ENCODE measurements at regions not wholly inside any gene's neighbourhood (a gene's known extent, or its start where the extent isn't known, plus 50 kb on each side); places are given as distances from the start of the nearest gene placed in this dataset.

DNA sequence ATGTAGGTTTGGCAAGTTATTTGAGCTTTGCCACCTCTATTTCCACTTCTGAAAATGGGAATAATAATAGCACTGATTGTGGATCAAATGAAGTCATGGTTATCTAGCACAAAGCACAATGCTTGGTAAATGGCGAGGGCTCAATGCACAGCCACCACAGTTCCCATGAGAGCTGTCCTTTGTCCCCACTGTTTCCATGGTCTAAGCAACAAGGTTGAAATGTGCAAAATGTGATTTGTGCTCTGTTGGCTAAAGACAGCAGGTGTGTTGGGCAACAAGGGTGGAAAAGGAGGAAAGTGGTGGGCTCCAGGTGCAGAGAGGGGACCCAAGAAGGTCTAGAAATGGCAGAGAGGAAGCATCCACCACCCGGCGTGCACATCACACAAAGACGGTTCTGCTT is 200.5 kb downstream of the TRIM29 start:
- intact Hi-C loops (cut with DNase I) = no loop called here
- H3K36me3 ChIP-seq = no peaks in the 10 kb centered on the region
- H3K27ac ChIP-seq (replicated peaks in 1 of 4) = no peak overlapping the region
- peaks cover 0 to 59% (median 0%) of the 10 kb centered on the region in 4 donors for H3K27me3 ChIP-seq
- WGBS = 75% methylated on average over 4 of the region's 4 CpGs
- TF ChIP-seq POLR2A (IDR thresholded peaks at IDR 0.05; ENCODE audit: low read depth) = no peak
- TF ChIP-seq, protein P1, sequence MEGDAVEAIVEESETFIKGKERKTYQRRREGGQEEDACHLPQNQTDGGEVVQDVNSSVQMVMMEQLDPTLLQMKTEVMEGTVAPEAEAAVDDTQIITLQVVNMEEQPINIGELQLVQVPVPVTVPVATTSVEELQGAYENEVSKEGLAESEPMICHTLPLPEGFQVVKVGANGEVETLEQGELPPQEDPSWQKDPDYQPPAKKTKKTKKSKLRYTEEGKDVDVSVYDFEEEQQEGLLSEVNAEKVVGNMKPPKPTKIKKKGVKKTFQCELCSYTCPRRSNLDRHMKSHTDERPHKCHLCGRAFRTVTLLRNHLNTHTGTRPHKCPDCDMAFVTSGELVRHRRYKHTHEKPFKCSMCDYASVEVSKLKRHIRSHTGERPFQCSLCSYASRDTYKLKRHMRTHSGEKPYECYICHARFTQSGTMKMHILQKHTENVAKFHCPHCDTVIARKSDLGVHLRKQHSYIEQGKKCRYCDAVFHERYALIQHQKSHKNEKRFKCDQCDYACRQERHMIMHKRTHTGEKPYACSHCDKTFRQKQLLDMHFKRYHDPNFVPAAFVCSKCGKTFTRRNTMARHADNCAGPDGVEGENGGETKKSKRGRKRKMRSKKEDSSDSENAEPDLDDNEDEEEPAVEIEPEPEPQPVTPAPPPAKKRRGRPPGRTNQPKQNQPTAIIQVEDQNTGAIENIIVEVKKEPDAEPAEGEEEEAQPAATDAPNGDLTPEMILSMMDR (IDR thresholded peaks at IDR 0.05) = no peak
- TF ChIP-seq EP300 (IDR thresholded peaks at IDR 0.05) = no peak
- TF ChIP-seq POLR2AphosphoS5 (IDR thresholded peaks at IDR 0.05) = no peak
- no peaks in the 10 kb centered on the region for H3K9me3 ChIP-seq
- no peak overlapping the region for H3K4me3 ChIP-seq
- peaks cover 0 to 4% (median 0%) of the 10 kb centered on the region in 4 donors for H3K4me1 ChIP-seq
- no peak for DNase-seq (ENCODE audit: extremely low spot score)

DNA sequence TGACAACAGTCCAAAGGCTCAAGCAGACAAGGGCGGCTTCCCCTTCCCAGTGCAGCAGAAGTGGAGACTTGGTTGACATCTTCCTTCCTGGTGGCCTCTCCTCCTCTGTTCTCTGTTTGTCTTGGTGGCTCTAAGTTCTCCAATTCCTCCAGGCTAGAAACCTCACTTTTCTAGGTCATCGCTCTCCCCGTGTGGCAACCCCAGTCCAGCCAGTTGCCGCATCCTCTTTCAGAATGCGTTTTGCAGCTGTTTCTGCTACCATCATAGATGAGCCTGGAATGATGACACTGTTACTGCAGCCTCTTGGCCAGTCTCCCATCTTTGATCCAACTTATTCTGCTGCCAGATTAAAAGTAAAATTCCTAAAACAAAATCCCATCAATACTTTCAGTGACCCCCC is 201.5 kb downstream of the TRIM29 start:
- intact Hi-C loops (cut with DNase I) = no loop called here
- no peaks in the 10 kb centered on the region for H3K9me3 ChIP-seq
- no peak overlapping the region for H3K4me3 ChIP-seq
- TF ChIP-seq POLR2AphosphoS5 (IDR thresholded peaks at IDR 0.05) = no peak
- no peak overlapping the region for H3K27ac ChIP-seq (replicated peaks in 1 of 4)
- 65% methylated on average over 5 of the region's 5 CpGs for WGBS
- no peak for DNase-seq (ENCODE audit: extremely low spot score)
- peaks cover 0 to 4% (median 0%) of the 10 kb centered on the region in 4 donors for H3K4me1 ChIP-seq
- no peaks in the 10 kb centered on the region for H3K36me3 ChIP-seq
- H3K27me3 ChIP-seq = peaks cover 0 to 58% (median 0%) of the 10 kb centered on the region in 4 donors

DNA sequence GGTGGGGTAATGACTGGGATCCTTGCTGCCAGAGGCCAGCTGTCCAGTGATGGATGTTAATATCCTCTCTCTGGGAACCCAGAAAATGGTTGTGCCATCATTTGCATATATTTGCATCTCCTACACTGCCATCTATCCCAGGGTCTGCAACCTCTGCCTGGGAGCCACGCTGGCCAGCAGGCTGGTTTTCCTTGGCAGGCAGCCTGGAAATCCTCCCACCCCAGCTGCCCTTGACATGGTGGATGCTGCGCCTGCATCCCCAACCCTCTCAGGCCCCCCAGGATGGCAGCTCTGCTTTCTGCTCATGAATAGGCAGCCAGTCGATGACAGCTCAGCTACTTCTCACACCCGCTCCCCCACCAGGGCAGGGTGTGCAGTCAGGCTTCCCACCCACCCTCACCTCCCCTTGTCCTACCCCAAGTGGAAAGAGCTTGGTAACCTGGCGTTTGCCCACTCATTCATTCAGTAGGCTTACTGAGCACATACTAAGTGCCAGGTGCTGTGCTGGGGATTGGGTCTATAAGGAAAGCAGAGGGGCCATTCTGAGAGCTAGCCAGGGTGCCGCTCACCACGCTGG is 202.5 kb downstream of the TRIM29 start:
- TF ChIP-seq EP300 (IDR thresholded peaks at IDR 0.05) (no peak), POLR2A (IDR thresholded peaks at IDR 0.05; ENCODE audit: low read depth) (no peak), POLR2AphosphoS5 (IDR thresholded peaks at IDR 0.05) (no peak)
- TF ChIP-seq, protein P1 (IDR thresholded peaks at IDR 0.05) = no peak
- WGBS = 77% methylated on average over 5 of the region's 7 CpGs
- no peak for DNase-seq (ENCODE audit: extremely low spot score)
- Histone ChIP-seq H3K4me1 (peaks cover 0 to under 1% (median 0%) of the 10 kb centered on the region in 4 donors), H3K9me3 (no peaks in the 10 kb centered on the region), H3K4me3 (no peak overlapping the region), H3K27ac (replicated peaks in 1 of 4) (no peak overlapping the region), H3K27me3 (peaks cover 0 to 68% (median 0%) of the 10 kb centered on the region in 4 donors), H3K36me3 (no peaks in the 10 kb centered on the region)
- intact Hi-C loops (cut with DNase I) = no loop called here

DNA sequence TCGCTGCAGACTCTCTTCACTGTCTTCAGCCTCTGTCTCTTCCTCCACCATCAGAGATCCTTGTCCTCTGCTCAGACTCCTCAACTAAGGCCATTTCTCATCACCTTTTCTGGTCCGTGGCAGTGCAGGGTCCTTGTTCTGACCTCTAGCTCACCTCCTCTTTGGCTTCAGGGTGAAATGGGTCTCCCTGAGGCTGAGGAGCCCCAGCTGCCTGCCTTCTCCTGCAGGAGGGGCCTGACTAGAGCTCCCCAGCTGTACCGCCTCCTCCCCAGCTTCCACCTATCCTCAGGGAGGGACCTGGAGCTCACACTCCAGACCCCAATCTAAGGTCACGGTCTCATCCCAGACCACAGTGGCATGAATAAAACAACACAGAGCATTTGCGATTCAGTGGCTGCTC is 203.0 kb downstream of the TRIM29 start:
- H3K36me3 ChIP-seq = no peaks in the 10 kb centered on the region
- 70% methylated on average over 5 of the region's 5 CpGs for WGBS

DNA sequence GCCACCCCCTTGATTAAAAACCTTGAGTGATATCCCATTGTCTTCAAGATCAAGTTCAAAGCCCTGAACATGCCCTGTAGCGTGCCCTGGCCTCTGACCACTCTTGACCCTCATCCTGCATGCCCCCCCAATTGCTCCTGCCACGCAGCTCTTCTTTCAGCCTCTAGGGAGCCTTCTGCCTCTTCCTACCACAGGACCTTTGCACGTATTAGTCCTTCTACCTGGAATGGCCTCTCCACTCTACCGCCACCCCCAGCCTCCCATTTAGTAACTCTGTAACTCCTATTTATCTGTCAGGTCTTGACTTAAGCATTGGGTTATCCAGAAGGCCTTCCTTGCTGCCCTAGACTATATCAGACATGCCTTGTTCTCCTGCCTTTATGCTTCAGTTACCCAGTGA is 203.6 kb downstream of the TRIM29 start:
- 88% methylated on average over 4 of the region's 4 CpGs for WGBS
- intact Hi-C loops (cut with DNase I) = no loop called here
- Histone ChIP-seq H3K4me3 (no peak overlapping the region), H3K27ac (replicated peaks in 1 of 4) (no peak overlapping the region), H3K27me3 (peaks cover 0 to 65% (median 0%) of the 10 kb centered on the region in 4 donors), H3K4me1 (no peaks in the 10 kb centered on the region), H3K36me3 (no peaks in the 10 kb centered on the region), H3K9me3 (no peaks in the 10 kb centered on the region)
- no peak for DNase-seq (ENCODE audit: extremely low spot score)
- TF ChIP-seq POLR2A (IDR thresholded peaks at IDR 0.05; ENCODE audit: low read depth) = no peak
- no peak for TF ChIP-seq EP300 (IDR thresholded peaks at IDR 0.05)
- no peak for TF ChIP-seq POLR2AphosphoS5 (IDR thresholded peaks at IDR 0.05)
- TF ChIP-seq, protein P1 (IDR thresholded peaks at IDR 0.05) = no peak

More for the DNA sequence above, 203.0 kb downstream of the TRIM29 start:
- intact Hi-C loops (cut with DNase I) = no loop called here
- no peak for DNase-seq (ENCODE audit: extremely low spot score)
- Histone ChIP-seq H3K9me3 (no peaks in the 10 kb centered on the region), H3K27me3 (peaks cover 0 to 68% (median 0%) of the 10 kb centered on the region in 4 donors), H3K4me1 (no peaks in the 10 kb centered on the region), H3K27ac (replicated peaks in 1 of 4) (no peak overlapping the region), H3K4me3 (no peak overlapping the region)
- TF ChIP-seq EP300 (IDR thresholded peaks at IDR 0.05) = no peak
- TF ChIP-seq POLR2AphosphoS5 (IDR thresholded peaks at IDR 0.05) = no peak
- TF ChIP-seq, protein P1 (IDR thresholded peaks at IDR 0.05) = no peak
- no peak for TF ChIP-seq POLR2A (IDR thresholded peaks at IDR 0.05; ENCODE audit: low read depth)
